Hepatocyte (in vitro differentiated cells): ENCODE measurements at regions not wholly inside any gene's neighbourhood (a gene's known extent, or its start where the extent isn't known, plus 50 kb on each side); places are given as distances from the start of the nearest gene placed in this dataset.

Experiments
- DNase-seq: peaks from one replicate; pipeline ENCODE4 v3.0.0-alpha.2; 2016; ENCODE audit warnings: low spot score
- H2AFZ ChIP-seq: fragments of 200-600 bp; sonication (generic); 2 replicates; pipeline ENCODE4 v1.6.0; 2016; ENCODE audit warnings: antibody characterized with exemption, mild to moderate bottlenecking
- H3K27ac ChIP-seq: fragments of 200-600 bp; sonication (generic); 2 replicates; pipeline ENCODE4 v1.5.1; 2016; ENCODE audit warnings: mild to moderate bottlenecking
- H3K27me3 ChIP-seq: fragments of 200-600 bp; sonication (generic); 2 replicates; pipeline ENCODE4 v1.6.1; 2016
- H3K36me3 ChIP-seq: fragments of 200-600 bp; sonication (generic); replicated peaks from 2 replicates; pipeline ENCODE4 v1.5.1; 2016; ENCODE audit warnings: low read depth; ENCODE audit not compliant: insufficient read depth
- H3K4me1 ChIP-seq: fragments of 200-600 bp; sonication (generic); 2 replicates; pipeline ENCODE4 v1.5.1; 2016; ENCODE audit warnings: mild to moderate bottlenecking, moderate library complexity; ENCODE audit not compliant: insufficient read depth
- H3K4me2 ChIP-seq: fragments of 200-600 bp; sonication (generic); 2 replicates; pipeline ENCODE4 v1.6.0; 2016
- H3K4me3 ChIP-seq: fragments of 200-600 bp; sonication (generic); 2 replicates; pipeline ENCODE4 v1.5.1; 2016; ENCODE audit warnings: mild to moderate bottlenecking
- H3K79me2 ChIP-seq: fragments of 200-600 bp; sonication (generic); 2 replicates; pipeline ENCODE4 v1.6.0; 2017; ENCODE audit warnings: mild to moderate bottlenecking
- H3K9me2 ChIP-seq: fragments of 200-600 bp; sonication (generic); replicated peaks from 2 replicates; pipeline ENCODE4 v1.6.0; 2017; ENCODE audit warnings: mild to moderate bottlenecking; ENCODE audit not compliant: insufficient read depth
- H3K9me3 ChIP-seq: fragments of 200-600 bp; sonication (generic); 2 replicates; pipeline ENCODE4 v1.5.1; 2016; ENCODE audit warnings: low read depth, mild to moderate bottlenecking
- H4K20me1 ChIP-seq: fragments of 200-600 bp; sonication (generic); 2 replicates; pipeline ENCODE4 v1.6.0; 2016; ENCODE audit warnings: mild to moderate bottlenecking; ENCODE audit not compliant: insufficient read depth, poor library complexity, severe bottlenecking
- CTCF ChIP-seq: fragments of 200-600 bp; sonication (generic); IDR thresholded peaks from 2 replicates; pipeline ENCODE4 v1.5.1; 2016; ENCODE audit warnings: antibody characterized with exemption, mild to moderate bottlenecking; ENCODE audit not compliant: poor library complexity
- EZH2 ChIP-seq: fragments of 200-600 bp; sonication (generic); IDR thresholded peaks from 2 replicates; pipeline ENCODE4 v1.6.1; 2016; ENCODE audit warnings: antibody characterized with exemption, mild to moderate bottlenecking, borderline replicate concordance
- EZH2phosphoT487 ChIP-seq: fragments of 200-600 bp; sonication (generic); IDR thresholded peaks from one replicate; pipeline ENCODE4 v1.6.1; 2018; ENCODE audit warnings: antibody characterized with exemption, mild to moderate bottlenecking, low read depth, moderate library complexity; ENCODE audit not compliant: unreplicated experiment, severe bottlenecking
- WGBS: methylation state at CpG from one replicate; pipeline ENCODE4 v1.1.6; 2016; ENCODE audit warnings: low lambda C conversion rate; ENCODE audit errors: missing lambda C conversion rate; 5-methylcytosine and 5-hydroxymethylcytosine counted together

GRCh38 chr20:50250679-50251382, 60.2 kb downstream of the CEBPB start:
- no peak for DNase-seq
- WGBS: 94% methylated on average over 15 of the region's 15 CpGs
- Histone ChIP-seq H3K9me2 (no peaks in the 10 kb centered on the region), H3K36me3 (no peaks in the 10 kb centered on the region), H3K4me1 (peaks cover 15% of the 10 kb centered on the region), H3K27ac (no peak overlapping the region), H3K9me3 (no peaks in the 10 kb centered on the region), H3K79me2 (no peaks in the 10 kb centered on the region), H4K20me1 (no peaks in the 10 kb centered on the region), H3K4me3 (no peak overlapping the region), H3K27me3 (no peaks in the 10 kb centered on the region), H3K4me2 (no peak overlapping the region), H2AFZ (no peak overlapping the region)
- TF ChIP-seq CTCF (no peak), EZH2phosphoT487 (no peak), EZH2 (no peak)

GRCh38 chr20:50251383-50251748, 60.7 kb downstream of the CEBPB start:
- 96% methylated on average over 11 of the region's 11 CpGs for WGBS
- H3K4me3 ChIP-seq: no peak overlapping the region
- H3K4me2 ChIP-seq: no peak overlapping the region
- H2AFZ ChIP-seq: no peak overlapping the region
- no peaks in the 10 kb centered on the region for H4K20me1 ChIP-seq
- H3K27me3 ChIP-seq: no peaks in the 10 kb centered on the region
- no peaks in the 10 kb centered on the region for H3K9me3 ChIP-seq
- no peaks in the 10 kb centered on the region for H3K79me2 ChIP-seq
- H3K4me1 ChIP-seq: peaks cover 14% of the 10 kb centered on the region
- no peaks in the 10 kb centered on the region for H3K9me2 ChIP-seq
- no peak for TF ChIP-seq CTCF
- TF ChIP-seq EZH2phosphoT487: no peak
- no peak for TF ChIP-seq EZH2
- no peak for DNase-seq
- no peak overlapping the region for H3K27ac ChIP-seq
- no peaks in the 10 kb centered on the region for H3K36me3 ChIP-seq

- H3K79me2 ChIP-seq: no peaks in the 10 kb centered on the region
- H3K27me3 ChIP-seq: no peaks in the 10 kb centered on the region
- no peaks in the 10 kb centered on the region for H3K9me3 ChIP-seq
- H2AFZ ChIP-seq: no peak overlapping the region
- H3K36me3 ChIP-seq: no peaks in the 10 kb centered on the region
- H4K20me1 ChIP-seq: no peaks in the 10 kb centered on the region
- H3K4me3 ChIP-seq: no peak overlapping the region
- H3K4me2 ChIP-seq: no peak overlapping the region
- peaks cover 7% of the 10 kb centered on the region for H3K4me1 ChIP-seq
- DNase-seq: no peak
- H3K27ac ChIP-seq: no peak overlapping the region
- TF ChIP-seq EZH2phosphoT487: no peak
- no peak for TF ChIP-seq CTCF
- no peak for TF ChIP-seq EZH2
- 82% methylated on average over 7 of the region's 7 CpGs for WGBS
- no peaks in the 10 kb centered on the region for H3K9me2 ChIP-seq
Measured at GRCh38 chr20:50251992-50252511, 61.4 kb downstream of the CEBPB start.
